ENCODE measurements at regions not wholly inside any gene's neighbourhood (a gene's known extent, or its start where the extent isn't known, plus 50 kb on each side); places are given as distances from the start of the nearest gene placed in this dataset.

DNA sequence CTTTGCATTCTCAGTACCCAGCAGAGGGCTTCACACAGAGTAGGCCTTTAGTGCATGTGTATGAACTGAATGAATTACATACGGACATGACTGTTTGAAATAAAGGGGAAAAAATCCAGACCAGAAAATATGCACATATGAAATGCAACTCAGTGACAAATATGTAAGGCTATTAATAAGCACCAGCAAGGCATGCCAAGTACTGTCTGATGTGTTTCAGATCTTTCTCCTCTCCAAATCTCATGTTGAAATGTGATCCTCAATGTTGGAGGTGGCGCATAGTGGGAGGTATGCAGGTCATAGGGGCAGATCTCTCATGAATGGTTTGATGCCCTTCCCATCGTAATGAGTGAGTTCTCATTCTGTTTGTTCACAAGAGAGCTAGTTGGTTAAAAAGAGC is 87.3 kb upstream of the TOMM7 start:
- DNase-seq, result no peak

DNA sequence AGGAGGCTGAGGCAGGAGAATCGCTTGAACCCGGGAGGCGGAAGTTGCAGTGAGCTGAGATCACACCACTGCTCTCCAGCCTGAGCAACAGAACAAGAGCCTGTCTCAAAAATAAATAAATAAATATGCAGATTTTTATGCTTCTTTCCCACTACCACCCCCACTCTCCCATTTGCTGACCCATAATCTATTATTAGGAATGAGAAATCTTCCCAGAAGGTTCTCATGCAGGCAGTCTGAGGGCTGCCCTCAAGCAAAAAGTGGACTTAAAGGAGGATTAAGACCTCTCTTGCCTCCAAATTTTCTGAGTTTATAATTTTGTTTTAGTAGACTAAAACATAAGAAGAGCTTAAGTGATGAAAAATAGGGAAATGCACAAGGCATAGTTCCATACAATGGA is 85.2 kb upstream of the TOMM7 start:
- DNase-seq, result no peak

DNA sequence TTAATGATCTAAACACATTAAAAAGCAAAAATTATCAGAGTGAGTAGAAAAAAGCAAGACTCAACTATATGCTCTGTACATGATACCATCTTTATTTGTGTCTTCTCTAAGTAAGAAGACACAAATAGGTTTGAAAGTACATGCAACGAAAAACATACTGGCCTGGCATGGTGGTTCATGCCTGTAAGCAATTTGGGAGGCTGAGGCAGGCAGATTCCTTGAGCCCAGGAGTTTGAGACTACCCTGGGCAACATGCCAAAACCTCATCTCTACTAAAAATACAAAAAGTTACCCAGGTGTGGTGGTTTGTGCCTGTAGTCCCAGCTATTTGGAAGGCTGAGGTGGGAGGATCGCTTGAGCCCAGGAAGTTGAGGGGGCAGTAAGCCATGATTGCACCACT is 78.1 kb upstream of the TOMM7 start:
- DNase-seq, result no peak

DNA sequence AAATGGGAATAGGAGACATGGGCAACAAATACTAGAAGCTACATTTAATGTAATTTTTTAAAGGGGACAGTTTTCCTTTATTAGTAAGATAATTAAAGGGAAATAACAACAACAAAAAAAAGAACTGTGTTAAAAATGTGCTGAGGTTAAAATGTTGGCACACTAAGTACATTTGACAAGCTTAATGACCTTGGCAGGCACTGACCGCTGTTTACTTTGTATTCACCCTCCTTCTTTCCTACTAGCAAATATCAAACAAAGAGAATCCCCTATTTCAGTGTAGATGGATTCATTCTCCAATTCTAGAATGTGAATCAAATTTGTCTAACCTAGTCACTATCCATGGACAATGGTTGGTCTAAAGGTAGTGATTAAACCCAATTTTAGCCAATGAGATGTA is 77.5 kb upstream of the TOMM7 start:
- DNase-seq, result no peak

DNA sequence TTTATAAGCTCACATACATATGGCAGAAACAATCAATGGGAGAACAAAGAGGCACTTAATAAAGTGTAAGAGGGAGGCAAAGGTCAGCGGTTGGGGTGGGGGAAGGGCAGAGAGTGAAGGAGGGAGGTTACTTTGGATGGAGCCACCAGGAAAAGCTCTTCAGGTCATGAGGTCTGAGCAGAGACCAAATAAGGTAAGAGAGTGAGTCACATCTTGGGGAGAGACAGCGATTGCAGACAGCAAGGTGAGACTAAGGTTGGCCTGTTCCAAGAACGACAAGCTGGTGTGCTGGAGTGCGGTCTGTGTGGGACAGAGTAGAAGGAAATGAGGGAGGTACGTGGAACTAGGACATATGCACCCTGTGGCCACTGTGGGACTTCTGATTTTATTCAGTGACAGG is 74.3 kb upstream of the TOMM7 start:
- DNase-seq, result no peak

DNA sequence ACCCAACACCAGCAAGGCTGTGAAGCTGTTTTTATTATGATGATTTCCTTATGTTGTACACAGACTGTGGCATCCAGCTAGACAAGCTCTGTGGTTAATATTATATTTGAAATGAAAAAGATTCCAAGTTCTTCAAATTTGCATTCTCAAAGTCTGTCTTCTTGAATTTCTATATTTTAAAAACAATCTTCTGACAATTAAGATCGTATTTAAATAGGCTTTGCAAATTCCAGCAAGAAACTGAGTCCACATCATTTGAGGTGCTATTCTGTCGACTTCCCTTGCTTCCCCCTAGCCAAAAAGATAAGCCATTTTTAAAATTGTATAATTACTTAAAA is 73.1 kb upstream of the TOMM7 start:
- no peak for DNase-seq

DNA sequence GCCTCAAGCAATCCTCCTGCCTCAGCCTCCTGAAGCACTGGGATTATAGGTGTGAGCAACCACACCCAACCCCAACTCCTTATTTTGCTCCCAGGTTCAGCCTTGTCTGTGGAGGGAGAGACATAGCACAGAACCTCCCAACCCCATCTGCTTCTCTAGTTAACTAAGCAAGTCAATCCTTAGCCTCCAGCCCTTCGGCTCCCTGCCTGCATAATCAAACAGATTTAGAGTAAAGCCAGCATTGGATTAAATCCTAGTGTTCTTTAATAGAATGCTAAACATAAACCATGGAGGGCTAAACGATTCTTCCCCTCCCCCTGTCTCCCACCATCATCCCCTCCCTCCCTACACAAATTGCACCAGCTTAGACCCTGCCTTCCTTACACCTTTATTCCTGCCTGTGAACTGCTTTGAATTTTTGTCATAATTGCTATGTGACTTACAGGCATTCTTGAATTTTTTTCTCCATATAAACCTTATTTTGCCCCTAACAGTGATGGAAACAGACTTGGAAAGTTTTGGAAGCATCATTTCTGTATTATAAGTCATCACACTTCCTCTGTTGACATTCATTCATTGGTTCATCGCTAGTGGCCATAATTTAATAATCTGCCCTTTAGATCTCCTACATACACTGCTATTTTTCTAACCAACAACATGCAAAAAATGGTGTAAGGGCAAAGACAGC is 72.6 kb upstream of the TOMM7 start:
- DNase-seq, result no peak

DNA sequence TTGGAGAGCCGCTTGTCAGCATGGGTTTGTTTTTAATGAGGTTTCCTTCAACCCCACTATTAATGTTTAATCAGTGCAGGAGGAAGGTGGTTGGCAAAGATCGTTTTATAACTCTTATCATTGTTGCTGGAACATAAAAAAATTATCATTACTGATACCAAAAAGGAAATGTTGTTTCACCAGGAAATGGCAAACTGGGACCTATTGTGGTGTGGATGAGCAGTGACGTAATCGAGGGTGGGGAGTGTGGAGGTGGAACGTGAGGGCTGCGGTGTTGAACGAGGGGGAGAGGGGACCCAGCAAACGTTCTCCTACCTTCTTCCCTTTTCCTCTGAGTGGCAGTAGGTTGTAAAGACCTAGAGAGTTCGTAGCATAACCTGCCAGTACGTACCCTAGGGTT is 71.9 kb upstream of the TOMM7 start:
- DNase-seq, result no peak

DNA sequence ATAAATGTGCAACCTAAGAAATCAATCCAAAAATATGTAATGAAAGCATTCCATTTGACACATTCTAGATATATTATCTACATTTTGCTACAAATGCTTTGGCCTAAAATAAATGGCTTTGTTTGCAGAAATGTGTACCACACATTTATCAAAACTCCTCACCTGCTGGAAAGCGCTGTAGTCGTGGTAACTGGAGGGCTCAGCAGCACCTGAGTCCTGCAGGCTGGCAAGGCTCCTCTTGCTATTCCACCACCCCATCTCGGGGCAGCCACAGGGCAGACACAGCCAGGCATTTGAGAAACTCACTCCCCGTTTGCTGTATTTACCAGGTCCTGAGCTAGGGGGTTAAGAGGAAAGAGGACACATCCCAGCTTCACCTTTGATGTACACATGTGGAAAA is 68.1 kb upstream of the TOMM7 start:
- DNase-seq, result no peak

DNA sequence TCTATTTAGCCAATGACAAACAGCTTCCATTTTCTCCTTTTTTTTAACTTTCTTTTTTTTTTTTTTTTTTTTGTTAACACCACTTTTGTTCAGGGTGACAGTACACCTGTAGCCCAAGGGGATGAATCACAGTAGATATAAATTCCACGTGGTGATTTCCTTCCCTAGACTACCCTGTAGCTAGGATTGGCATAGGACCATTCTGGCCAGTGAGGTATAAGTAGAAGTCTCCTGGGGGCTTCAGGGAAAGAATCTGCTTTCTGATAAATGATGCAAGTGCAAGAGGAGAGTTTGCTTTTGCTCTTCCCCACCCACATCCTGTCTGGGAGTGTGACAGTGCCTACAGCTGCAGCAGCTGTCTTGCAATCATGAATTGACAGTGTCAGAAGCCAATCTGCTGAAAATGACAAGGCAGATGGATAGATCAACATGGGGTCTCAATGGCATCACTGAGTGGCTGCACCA is 63.2 kb upstream of the TOMM7 start:
- DNase-seq, result peak; percentile 46

DNA sequence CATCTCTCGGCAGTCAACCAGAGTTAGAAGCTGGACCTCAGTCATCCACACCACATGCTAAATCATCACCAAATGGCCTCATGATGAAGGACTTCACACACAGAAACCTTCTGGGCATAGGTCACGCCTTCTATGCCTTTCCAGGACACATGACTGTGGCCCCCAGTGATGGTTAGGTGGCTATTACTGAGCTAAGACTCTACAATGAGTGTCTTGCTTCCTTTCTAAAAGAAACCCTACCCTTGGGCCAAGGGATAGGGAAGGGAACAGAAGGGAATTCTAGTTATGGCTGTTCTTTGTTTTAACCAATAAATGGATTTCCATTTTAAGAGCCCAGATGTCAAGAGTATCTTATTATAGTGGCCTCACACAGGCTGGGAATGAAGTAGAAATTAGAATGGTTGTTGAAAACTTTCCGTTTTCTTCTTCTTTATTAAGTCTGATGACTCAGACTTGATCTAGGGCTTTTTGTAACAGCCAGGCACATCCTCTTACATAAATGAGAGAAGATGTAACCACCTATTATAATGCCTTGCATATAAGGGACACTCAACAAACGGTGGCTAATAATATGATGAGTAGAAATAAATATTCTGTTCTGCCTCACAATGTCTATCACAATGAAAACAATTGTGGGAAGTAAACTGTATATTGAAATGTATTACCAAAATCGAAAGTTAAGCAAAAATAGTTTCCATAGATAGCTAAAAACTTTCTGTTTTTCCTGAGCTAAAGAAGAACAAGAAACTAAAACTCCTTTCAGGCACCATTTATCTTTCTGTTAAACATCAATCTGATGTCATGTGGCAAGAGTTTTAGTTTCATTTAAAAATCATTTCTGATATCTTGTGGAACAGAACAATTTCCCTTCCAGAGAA is 62.5 kb upstream of the TOMM7 start:
- no peak for DNase-seq

DNA sequence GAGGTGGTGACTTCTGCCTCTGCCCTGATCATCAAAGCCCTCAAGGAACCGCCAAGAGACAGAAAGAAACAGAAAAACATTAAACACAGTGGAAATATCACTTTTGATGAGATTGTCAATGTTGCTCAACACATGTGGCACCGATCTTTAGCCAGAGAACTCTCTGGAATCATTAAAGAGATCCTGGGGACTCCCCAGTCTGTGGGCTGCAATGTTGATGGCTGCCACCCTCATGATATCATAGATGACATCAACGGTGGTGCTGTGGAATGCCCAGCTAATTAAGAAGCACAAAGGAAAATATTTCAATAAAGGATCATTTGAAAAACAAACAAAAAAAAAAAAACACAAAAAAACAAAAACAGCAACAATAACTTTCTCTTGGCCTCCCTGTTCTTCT is 59.5 kb upstream of the TOMM7 start:
- DNase-seq, result no peak

DNA sequence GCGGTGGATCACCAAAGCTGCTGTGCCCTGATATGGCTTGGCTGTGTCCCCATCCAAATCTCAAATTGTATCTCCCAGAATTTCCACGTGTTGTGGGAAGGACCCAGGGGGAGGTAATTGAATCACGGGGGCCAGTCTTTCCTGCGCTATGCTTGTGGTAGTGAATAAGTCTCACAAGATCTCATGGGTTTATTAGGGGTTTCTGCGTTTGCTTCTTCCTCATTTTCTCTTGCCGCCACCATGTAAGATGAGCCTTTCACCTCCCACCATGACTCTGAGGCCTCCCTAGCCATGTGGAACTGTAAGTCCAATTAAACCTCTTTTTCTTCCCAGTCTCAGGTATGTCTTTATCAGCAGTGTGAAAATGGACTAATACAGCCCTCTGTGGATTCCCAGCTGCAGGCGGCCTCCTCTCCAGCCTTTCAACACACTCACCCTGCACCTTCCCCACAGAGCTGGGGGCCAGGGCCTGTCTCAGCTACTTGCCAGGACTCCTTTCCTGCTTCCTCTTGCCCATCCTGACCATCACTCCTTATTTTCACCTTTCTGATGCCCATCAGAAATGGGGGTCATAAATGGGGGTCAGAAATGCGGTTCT is 57.2 kb upstream of the TOMM7 start:
- no peak for DNase-seq

DNA sequence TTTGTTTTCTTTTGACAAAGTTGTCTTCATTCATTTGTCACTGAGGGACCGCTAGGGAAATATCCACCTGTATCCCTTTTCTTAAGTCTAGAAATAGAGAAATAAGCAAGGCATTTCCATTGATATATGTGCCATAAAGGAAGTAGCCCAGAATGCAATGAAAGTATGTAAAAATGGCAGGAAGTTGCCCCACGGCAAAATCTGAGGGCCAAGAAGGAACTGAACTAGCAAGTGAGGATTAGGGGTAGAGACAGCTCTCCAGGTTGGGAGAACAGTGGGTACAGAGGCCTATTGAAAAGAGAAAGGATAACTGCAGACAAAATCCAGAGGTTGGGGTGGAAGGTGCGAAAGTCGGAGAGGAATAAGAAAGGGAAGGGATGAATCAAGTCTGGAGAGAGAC is 56.6 kb upstream of the TOMM7 start:
- DNase-seq, result no peak

DNA sequence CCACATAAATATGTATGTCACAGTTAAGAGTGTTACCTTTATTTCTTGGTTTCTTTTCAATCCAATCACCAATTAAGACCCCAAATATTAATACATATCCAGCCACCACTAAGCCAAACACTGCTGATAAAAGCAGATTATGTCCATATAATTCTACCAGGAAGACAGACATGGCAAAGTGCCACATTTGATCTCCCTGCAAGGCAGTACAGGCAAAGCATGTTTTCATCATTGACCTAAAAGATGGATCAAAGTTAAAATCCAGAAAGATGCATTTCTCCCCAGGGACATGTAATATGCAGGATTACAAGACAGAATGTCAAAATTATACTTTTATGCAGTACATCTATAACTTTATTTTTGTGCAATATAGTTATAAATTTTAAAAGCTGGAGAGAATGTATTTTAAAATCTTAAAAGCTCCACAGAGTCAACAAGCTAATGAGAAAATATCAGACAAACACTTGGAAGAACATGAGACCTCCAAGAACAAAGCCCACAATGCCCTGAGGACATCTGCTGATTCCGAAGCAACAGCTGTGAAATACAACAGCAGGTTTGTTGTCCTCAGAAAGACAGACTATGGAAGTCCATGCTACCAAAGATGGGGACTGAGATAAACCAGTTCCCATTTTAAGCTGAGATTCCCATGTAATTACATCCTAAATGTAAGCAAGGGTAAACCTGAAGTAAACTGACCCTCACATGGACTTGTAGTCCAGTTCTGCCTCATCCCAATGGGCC is 54.5 kb upstream of the TOMM7 start:
- no peak for DNase-seq

DNA sequence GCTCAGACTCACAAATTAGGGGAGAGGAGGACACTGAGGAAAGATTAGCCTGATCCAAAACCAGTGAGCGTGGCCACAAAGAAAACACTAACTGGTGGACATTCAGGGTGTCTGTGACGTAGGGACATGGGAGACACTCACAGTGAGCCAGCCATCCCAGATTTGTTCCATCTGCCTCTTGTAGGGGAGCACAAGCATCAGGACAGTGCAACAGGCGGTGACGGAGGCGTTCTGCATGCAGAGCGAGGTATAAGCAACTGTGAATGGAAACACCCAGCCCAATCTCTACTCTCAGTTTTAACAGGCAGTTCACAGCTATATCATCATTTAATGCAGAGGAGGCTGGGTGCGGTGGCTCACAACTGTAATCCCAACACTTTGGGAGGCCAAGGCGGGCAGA is 52.8 kb upstream of the TOMM7 start:
- no peak for DNase-seq

DNA sequence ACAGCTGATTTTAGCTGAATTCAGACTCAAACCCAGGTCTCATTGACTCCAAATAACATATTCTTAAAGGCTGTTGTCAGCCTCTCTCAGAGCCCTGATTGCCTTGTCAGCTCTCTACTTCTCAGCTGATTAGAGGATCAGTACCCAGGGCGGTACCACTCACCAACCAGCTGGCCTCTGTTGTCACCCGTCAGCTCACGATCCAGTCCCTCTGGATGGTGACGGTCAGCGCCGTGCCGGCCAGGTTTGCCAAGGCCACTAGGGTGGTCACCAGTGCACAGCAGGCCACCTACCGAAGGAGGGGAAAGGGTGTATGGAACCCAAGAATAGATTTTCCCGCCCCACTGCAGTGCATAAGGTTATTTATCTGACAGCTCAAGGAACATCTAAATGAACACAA is 52.3 kb upstream of the TOMM7 start:
- DNase-seq, result no peak

Data from CD4-positive, alpha-beta T cell treated with Interleukin-6 for 4 hours (primary cell).